SHP77 treated with DMSO at 0.1 percent for 48 hours (cell line): ENCODE measurements at regions not wholly inside any gene's neighbourhood (a gene's known extent, or its start where the extent isn't known, plus 50 kb on each side); places are given as distances from the start of the nearest gene placed in this dataset.
"Not testable (repeated sequence)": the region's sequence is repeated elsewhere in the genome, so short reads cannot be mapped to it uniquely, and the experiment has no call there.

ENCODE experiments used
- DNase-seq: peaks from one replicate; lab custom pipeline; 2025; lab: John Stamatoyannopoulos, UW

GRCh38 chr10:85459906-85460305, 906.7 kb downstream of the GRID1 start:
- no peak for DNase-seq

GRCh38 chr10:85464336-85464735, 902.3 kb downstream of the GRID1 start:
- no peak for DNase-seq

- no peak for DNase-seq
Observed at GRCh38 chr10:85477979-85478378, 888.6 kb downstream of the GRID1 start.

GRCh38 chr10:85490431-85490830, 876.2 kb downstream of the GRID1 start:
- no peak for DNase-seq

- no peak for DNase-seq
Observed at GRCh38 chr10:85491652-85492051, 874.9 kb downstream of the GRID1 start.

- no peak for DNase-seq
Observed at GRCh38 chr10:85492684-85493083, 873.9 kb downstream of the GRID1 start.

- no peak for DNase-seq
Observed at GRCh38 chr10:85493703-85494102, 872.9 kb downstream of the GRID1 start.

- DNase-seq: not testable (repeated sequence)
Observed at GRCh38 chr10:85504641-85505040, 862.0 kb downstream of the GRID1 start.

GRCh38 chr10:85508159-85508558, 858.4 kb downstream of the GRID1 start:
- DNase-seq: no peak

GRCh38 chr10:85510682-85511081, 855.9 kb downstream of the GRID1 start:
- no peak for DNase-seq

GRCh38 chr10:85513436-85513835, 853.2 kb downstream of the GRID1 start:
- DNase-seq: no peak

GRCh38 chr10:85515316-85515715, 851.3 kb downstream of the GRID1 start:
- DNase-seq: no peak

GRCh38 chr10:85524001-85524666, 842.5 kb downstream of the GRID1 start:
- no peak for DNase-seq

- no peak for DNase-seq
Observed at GRCh38 chr10:85527616-85528317, 838.8 kb downstream of the GRID1 start.

GRCh38 chr10:85528318-85528652, 838.3 kb downstream of the GRID1 start:
- DNase-seq: no peak

GRCh38 chr10:85531706-85532105, 834.9 kb downstream of the GRID1 start:
- no peak for DNase-seq

GRCh38 chr10:85532773-85533172, 833.8 kb downstream of the GRID1 start:
- DNase-seq: no peak

GRCh38 chr10:85535926-85536325, 830.7 kb downstream of the GRID1 start:
- no peak for DNase-seq

GRCh38 chr10:85537561-85537960, 829.0 kb downstream of the GRID1 start:
- no peak for DNase-seq

- DNase-seq: no peak
Observed at GRCh38 chr10:85538601-85539000, 828.0 kb downstream of the GRID1 start.

- no peak for DNase-seq
Observed at GRCh38 chr10:85542152-85542551, 824.4 kb downstream of the GRID1 start.

- no peak for DNase-seq
Observed at GRCh38 chr10:85542936-85543730, 823.5 kb downstream of the GRID1 start.

GRCh38 chr10:85544956-85545355, 821.6 kb downstream of the GRID1 start:
- DNase-seq: no peak
